HG02759 (cell line): ENCODE measurements at regions not wholly inside any gene's neighbourhood (a gene's known extent, or its start where the extent isn't known, plus 50 kb on each side); places are given as distances from the start of the nearest gene placed in this dataset.
"Not testable (repeated sequence)": the region's sequence is repeated elsewhere in the genome, so short reads cannot be mapped to it uniquely, and the experiment has no call there.

Source experiments
- ATAC-seq: cut with Tn5 transposase; IDR thresholded peaks from one replicate; pipeline ENCODE4 v1.9.1; 2021; ENCODE audit warnings: mild to moderate bottlenecking, moderate library complexity; ENCODE audit not compliant: unreplicated experiment

DNA sequence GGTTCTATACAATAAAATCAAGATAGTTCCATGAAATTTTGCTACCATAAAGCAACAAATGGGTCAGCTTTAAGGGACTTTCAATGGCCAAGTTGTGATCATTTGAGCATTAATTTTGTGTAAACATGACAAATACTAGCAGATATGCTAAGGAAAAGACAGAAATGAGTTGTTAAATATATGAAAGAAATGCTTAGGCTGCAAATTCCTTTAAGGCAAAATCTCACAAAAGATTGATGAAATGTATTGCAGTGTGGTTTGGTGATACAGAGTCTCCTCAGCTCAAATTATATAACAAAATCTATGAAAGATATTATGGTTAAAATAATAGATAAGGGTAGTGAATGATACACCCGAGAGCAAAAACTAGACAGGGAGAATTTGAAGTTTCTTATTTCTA, 377.2 kb downstream of the RAP2B start:
- ATAC-seq, result no peak

DNA sequence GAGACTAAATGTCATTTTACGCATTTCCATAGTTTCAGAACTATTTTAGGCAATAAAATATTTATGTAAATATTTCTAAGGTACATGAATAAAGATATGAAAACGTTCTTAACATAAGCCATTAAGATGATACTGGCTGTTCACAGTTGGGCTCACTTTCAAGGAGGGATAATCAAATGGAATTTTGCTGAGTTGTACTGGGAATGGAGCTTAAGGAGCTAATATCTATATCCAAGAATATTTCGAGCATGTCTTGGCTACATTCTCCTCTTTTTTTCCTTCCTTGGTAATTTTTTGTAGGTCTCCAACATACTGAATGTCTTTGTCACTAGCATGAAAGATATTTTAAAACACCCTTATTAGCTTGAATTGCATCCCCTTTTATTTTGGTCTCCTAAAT, 383.4 kb downstream of the RAP2B start:
- ATAC-seq, result no peak

DNA sequence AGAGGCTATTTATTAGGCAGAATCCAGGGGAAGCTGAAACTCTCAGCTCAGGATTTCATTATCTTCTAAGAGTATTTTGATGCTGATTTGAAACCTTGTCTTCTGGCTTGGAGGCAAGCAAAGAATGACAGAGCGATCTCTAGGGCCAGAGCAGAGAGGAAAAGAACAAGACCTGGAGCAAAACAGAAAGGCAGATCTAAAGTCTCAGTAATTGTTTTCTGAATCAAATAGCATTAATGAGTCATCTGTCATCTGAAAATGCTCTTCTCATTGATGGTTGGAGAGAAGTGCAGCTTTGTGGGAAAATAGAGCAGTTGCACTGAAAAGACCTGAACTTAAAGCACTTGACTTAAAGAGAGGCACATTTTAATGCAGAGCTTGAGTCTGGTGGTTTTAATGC, 385.9 kb downstream of the RAP2B start:
- no peak for ATAC-seq

DNA sequence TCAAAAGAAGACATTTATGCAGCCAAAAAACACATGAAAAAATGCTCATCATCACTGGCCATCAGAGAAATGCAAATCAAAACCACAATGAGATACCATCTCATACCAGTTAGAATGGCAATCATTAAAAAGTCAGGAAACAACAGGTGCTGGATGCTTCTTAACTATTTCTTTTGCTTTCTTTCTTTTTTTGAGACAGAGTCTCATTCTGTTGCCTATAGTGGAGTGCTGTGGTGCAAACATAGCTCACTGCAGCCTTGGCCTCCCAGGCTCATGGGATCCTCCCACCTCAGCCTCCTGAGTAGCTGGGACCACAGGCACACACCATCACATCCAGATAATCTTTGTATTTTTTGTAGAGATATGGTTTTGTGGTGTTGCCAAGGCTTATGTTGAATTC, 387.7 kb downstream of the RAP2B start:
- ATAC-seq, result not testable (repeated sequence)

DNA sequence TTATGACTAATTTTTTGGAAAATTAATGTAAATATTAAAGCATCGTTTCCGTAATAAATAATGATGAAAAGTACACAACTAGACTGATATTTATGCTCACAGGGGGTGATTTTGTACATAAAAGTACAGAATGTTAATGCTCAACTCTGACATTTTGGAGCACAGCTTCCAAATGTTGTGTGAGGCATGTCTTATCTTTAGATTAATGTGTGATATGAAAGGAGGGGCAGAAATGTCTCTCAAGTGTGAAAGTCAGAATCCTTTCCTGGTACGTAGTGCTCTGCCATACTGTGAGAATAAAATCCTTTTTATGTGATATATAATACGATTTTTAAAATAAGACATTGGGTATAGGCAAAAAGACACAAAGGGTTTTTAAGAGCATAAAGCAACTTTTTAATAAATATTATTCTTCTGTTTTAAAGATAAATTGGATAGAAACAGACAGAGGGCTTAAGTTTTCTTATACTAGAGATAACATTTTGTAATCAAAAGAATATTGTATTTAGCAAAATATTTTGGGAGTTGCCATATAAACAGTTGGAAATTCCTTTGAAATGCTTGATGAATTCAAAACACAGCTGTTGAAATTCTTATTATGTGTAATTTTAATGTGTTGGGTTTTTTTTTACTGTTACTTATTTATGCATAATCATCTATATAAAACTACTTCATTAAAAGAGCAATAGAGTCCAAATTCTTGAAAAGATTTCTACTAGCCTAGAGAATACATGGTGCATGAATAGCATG, 389.7 kb downstream of the RAP2B start:
- ATAC-seq, result no peak

DNA sequence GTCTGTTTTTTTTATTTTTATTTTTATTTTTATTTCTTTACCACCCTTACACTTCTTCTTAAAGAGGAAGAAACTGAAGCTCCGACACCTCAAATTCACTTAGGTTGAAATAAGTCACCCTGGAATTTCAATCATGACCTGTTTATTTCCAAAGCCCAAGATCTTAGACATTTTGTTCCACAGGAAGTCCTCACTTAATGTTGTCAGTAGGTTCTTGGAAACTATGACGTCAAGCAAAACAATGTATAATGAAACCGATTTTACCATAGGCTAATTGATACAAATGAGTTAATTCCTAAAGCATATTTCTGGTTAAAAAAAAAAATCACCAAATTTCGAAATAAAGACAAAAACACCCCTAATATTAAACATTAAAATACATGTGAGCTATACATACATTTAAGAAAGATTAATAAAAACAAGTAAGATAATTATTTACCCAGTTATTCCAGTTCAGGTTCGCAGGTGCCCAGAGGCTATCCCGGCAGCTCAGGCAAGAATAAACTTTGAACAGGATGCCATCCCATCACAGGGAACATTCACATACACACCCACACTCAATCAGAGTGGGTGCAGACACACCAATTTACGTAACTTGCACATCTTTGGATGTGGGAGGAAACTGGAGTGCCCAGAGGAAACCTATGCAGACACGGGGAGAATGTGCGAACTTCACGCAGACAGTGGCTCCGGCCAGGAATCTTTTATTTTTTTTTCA, 391.0 kb downstream of the RAP2B start:
- ATAC-seq, result no peak

DNA sequence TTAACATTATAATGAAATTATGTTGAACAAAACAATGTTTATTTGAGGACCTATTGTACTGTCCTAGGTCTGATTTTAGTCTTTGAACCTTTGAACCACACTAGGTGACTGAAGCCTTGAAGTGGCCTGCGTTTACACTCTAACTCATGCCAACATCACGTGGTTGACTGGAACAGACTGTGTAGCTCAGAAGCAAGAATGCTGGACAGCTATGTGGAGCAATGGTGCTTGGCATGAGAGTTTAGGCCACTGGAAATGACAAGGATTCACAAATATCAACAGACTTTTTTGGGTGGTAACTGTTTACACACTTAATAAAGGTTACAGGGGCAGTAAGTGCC, 391.5 kb downstream of the RAP2B start:
- ATAC-seq, result no peak

DNA sequence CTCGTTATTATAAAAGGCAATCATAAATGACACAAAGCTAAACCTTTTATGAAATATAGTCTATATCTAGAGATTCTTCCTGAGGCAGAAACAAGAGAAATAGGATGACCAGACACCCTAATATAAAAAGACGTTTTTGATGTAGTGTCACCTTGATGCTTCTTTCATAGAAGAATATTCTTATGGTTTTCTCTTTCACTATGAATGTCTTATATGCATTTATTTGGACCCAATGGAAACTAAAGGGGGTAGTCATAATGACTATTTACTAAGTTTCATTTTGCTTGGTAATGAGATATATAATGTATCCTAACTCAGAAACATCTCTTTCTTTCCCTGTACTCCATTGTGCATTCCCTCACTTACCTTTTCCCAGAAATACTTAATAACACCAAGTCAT, 393.9 kb downstream of the RAP2B start:
- ATAC-seq, result no peak

DNA sequence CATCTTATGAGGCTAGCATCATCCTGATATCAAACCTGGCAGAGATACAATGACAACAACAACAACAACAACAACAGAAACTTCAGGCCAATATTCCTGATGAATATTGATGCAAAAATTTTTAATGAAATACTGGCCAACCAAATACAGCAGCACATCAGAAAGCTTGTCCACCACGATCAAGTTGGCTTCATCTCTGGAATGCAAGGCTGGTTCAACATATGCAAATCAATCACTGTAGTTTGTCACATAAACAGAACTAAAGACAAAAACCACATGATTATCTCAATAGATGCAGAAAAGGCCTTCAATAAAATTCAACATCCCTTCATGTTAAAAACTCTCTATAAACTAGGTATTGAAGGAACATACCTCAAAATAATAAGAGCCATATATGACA, 397.3 kb downstream of the RAP2B start:
- not testable (repeated sequence) for ATAC-seq

DNA sequence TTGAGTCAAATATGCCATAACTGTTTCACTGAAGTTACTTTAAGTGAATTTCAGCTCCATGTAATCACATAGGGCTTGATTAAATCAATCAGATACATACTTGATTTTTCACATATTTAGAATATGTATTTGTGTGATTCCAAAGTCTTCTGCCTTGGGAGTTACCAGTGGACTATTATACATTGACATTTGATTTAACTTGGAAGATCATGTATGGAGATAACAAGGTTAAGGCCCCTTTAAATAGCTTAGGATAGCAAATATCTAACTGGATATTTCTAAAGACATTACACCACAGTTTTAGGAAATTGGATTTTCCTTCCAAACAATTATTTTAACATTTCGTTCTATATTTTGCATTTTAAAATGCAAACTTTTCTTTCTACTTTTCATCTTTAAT, 405.0 kb downstream of the RAP2B start:
- no peak for ATAC-seq

DNA sequence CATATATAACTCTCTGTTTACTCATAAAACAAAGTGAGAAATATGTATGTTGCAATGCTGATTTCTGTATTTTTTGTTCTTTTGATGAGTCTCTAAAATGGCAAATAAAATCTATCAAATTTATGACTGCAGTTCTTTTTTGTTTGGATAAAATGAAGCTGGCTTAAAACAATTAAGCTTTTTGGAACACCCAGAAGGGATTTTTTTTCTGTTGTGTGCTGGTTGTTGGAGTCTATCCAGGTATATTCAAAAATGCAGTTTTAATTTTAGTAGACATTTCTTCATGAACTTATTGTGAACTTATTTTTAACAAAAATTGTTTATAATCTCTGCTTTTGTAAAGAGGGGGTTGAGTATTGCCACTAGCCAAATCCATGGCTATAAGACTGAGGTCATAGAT, 405.5 kb downstream of the RAP2B start:
- ATAC-seq, result no peak

DNA sequence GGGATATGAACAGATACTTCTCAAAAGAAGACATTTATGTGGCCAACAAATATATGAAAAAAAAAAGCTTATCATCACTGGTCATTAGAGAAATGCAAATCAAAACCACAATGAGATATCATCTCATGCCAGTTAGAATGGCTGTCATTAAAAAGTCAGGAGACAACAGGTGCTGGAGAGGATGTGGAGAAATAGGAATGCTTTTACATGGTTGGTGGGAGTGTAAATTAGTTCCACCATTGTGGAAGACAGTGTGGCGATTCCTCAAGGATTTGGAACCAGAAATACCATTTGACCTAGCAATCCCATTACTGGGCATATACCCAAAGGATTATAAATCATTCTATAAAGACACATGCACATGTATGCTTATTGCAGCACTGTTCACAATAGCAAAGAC, 408.5 kb downstream of the RAP2B start:
- ATAC-seq, result not testable (repeated sequence)

DNA sequence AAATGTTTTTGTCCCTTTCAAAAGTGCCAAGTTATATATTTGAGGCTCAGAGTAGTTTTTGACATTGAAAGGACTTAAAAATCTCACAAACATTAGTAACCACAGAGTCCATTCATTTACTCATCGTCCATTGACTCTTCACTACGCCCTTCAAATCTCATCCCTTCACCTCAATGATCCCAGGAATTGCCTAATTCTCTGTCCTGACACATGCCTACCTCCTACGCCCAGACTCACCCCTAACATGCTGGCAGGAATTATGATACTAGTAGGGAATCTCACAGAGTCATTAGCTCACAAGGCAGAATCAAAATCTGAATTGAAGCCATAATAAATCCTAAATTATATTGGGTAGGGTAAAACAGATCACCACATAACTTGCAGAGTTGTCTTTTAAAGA, 410.1 kb downstream of the RAP2B start:
- no peak for ATAC-seq

DNA sequence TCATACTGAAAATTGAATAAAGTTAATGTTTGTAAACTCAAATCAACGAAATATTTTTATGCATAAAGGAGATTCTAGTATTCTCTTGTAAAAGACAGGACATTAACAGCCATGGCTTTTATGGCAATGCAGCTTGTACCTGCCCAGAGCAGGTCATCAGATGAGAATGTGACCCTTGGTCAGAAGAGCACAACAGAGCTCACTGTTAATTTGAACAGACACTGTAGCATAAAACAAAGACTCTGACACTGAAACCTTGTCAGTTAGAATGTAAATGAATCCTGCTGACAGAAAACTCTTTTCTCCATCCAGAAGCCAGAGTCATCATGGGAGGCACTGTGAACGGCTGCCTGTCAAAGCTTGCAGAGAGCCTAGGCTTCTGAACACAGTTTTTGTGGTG, 410.6 kb downstream of the RAP2B start:
- ATAC-seq, result no peak

DNA sequence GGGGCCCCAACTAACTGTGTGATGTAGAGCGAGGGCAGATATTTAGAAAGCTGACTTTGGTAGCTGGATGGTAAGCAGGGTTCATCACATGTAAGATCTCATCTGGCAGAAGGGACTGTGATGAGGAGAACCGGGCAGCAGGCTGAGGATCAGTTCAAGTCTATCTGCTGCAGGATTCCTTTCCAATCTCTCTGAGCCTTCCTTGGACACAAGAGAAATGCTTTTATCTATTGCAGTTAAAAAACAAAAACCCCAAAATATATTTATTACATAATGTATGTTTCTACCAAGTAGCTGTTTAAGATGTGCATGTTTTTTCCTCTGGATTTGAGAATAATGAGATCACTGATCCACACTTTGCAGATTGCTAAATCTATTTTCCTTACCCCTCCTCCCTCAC, 411.5 kb downstream of the RAP2B start:
- ATAC-seq, result no peak

DNA sequence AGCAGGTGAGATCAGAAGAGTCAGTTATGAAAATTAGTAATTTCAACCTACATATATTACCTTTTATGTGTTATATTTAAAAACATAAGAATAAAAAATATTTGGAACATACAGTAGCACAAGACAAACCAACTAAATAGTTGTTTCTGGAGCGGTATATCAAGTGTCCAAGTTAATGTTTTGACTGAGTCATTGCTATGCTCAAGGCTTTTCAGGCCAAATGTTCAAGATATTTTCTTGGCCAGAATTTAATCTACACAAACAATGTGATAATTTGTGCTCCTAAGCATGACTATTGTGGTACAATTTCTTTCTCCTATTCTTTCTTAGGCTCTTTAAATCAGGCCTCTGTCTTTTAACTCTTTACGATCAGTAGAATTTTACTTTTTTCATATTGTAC, 412.4 kb downstream of the RAP2B start:
- ATAC-seq, result no peak

DNA sequence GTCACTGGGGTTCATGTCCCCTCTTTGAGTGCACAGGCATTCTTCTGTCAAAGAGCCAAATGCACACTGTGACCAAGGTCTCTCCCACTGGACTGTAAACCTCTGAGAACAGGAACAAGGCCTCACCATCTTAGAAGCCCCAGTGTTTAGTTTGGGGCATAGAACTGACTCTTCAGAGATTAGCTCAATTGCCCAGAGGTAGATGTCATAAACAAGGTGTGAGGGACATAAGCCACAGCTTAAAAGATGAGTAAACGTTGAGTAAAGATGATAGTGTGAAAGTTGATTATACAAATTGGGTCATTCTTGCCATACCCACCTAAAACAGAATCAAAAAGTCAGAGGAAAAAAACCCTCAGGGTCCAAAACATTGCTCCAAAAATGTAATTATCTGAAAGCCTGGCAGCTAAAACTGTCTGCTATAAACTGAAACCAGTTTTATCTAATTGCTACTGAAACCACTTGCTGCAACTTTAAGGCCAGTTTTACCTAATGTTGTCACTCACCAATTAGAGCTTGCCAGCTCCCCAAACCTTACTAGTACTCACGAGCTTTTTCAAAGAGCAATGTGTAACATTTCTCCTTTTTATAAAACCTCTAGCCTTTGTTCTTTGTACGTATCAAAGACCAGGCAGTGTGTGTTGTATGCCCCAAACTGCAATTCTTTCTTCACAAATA, 415.2 kb downstream of the RAP2B start:
- no peak for ATAC-seq

DNA sequence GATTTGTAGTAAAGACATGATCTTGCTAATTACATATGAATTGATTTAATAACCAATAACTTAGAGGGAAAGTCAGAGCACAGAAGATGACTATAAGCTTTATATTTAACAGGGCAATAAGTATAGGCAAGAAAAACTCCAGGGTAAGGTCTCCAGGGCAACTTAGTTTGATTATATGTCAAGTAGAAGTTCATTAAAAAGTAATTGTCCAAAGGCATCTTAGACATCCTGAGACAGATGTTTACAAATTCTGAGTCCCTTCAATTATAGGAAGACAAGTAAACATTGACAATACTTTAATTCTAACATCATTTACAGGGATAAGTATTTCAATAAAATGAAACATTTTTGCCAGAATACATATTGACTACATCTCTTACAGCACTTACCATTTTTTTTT, 416.0 kb downstream of the RAP2B start:
- no peak for ATAC-seq

DNA sequence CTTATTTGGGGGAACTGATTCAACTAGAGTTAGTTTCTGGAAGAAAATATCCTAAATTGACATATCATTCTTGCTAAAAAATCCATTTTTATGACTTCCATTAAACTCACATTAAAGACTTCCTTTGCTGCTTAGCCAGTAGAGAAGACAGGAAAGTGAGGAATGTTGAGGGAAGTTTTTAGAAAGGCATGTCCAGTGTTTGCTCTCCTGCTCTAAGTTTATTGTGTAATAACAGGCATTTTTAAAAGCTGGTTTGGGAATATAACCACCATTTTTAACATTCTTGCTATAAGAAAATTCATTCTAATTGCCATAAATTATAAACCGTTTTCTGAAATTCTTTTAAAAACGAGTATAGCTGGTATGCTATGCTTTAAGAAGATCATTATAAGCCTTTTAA, 428.0 kb downstream of the RAP2B start:
- no peak for ATAC-seq

DNA sequence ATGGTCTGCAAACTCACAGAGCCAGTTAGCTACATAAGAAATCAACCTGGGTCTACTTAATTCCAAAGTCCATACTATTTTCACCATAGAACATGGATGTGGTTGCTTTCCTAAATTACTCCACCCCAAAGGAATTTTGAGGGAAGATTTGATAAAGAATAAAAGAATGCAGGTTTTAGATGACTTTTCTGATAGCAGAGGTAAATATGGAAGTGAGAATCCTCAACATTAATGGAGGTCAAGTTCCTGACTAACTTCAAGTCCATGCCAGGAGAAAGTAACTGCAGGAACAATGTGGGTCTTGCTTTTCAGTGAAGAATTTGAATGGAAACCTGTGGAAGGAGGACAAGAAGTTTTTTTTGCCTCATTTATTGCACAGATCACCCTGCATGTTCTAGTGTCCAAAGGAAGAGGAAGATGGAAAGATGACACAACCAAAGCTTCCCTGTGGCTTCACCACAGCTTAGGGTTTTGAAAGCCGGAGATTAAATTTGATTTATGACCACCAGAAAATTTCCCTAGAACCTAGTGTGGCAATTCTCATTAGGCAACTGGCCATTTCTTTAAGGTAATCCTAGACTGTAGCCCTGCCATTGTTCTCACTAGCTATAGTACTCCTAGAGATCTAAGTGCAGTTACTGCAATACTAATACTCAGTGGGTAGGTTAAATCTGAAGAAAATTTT, 429.7 kb downstream of the RAP2B start:
- ATAC-seq, result no peak

DNA sequence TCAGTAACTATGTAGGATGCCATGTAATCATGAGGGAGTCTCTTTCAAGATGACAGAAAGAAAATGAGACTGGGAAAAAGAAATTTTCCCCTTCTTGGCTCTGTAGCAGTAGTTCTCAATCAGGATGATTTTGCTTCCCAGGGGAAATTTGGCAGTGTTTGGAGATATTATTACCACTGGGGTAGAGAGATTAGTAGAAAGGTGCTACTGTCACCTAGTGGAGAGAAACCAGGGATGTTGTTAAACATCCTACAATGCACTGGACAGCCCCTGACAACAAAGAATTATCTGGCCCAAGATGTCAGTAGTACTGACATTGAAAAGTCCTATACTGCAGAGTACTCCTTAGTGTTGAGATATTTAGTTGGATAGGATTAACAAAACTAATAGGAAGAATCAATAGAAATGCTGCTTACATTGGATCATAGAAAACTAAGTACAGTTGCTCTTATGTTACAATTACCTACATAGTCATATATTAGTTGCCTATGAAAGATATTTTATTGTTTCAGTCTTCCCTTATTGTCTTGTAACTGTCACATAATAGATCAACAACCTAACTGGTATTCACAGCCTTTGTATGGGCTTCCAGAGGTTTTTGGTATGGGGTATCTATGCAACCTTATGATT, 433.3 kb downstream of the RAP2B start:
- peak; percentile 53 for ATAC-seq
